ENCODE measurements at regions not wholly inside any gene's neighbourhood (a gene's known extent, or its start where the extent isn't known, plus 50 kb on each side); places are given as distances from the start of the nearest gene placed in this dataset.
"Not testable (repeated sequence)": the region's sequence is repeated elsewhere in the genome, so short reads cannot be mapped to it uniquely, and the experiment has no call there.

DNA sequence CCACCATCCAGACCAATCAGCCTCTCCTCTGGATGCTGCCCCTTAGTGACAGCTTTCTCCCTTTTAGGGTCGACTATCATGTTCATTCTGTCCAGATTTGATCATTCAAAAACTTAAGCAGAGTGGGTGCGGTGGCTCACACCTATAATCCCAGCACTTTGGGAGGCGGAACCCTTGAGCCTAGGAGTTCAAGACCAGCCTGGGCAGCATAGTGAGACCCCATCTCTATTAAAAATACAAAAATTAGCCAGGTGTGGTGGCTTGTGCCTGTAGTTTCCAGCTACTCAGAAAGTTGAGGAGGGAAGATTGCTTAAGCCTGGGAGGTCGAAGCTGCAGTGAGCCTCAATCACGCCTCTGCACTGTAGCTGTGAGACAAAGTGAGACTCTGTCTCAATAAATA is 68.3 kb upstream of the ZCCHC2 start:
- H3K4me3 ChIP-seq (ENCODE audit: low read length in 2 of 2) = no peak overlapping the region

DNA sequence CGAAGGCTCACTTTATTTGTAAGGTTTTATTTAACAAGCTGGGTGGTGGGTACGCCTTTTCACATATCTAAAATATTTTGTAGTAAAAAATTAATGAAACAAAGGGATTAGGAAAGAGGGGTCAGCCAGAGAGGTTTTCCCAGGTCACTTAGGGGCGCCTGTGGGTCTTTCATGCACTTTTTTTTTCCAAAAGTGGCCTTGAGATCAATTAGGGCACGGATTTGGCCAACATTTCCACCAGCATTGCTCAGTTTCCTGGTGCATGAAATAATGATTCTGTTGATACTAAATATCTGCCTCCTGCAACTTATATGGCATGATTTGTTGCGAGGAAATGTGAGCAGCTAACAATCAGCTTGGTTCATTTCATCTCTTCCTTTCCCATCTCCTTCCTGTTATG is 67.6 kb upstream of the ZCCHC2 start:
- no peaks in the 10 kb centered on the region for H3K36me3 ChIP-seq (ENCODE audit: control insufficient read depth in 2 of 2, insufficient read depth in 2 of 2, low read length in 2 of 2)
- H3K9ac ChIP-seq (ENCODE audit: low read length in 2 of 2) = no peak overlapping the region
- no peak overlapping the region for H3K4me3 ChIP-seq (ENCODE audit: low read length in 2 of 2)
- no peaks in the 10 kb centered on the region for H3K9me3 ChIP-seq (ENCODE audit: control insufficient read depth in 2 of 2, low read length in 2 of 2)
- H3K27me3 ChIP-seq (ENCODE audit: control insufficient read depth in 1 of 2, insufficient read depth in 2 of 2, low read length in 2 of 2) = peaks cover 0 to 2% of the 10 kb centered on the region in 2 donors
- no peaks in the 10 kb centered on the region for H3K4me1 ChIP-seq (ENCODE audit: control insufficient read depth, insufficient read depth, low read length)
- no peak overlapping the region for H3K27ac ChIP-seq (ENCODE audit: low read length)

More for the DNA sequence above, 68.3 kb upstream of the ZCCHC2 start:
- Histone ChIP-seq H3K36me3 (ENCODE audit: control insufficient read depth in 2 of 2, insufficient read depth in 2 of 2, low read length in 2 of 2) (no peaks in the 10 kb centered on the region), H3K4me1 (ENCODE audit: control insufficient read depth, insufficient read depth, low read length) (no peaks in the 10 kb centered on the region), H3K27me3 (ENCODE audit: control insufficient read depth in 1 of 2, insufficient read depth in 2 of 2, low read length in 2 of 2) (peaks cover 0 to 4% of the 10 kb centered on the region in 2 donors), H3K27ac (ENCODE audit: low read length) (no peak overlapping the region), H3K9me3 (ENCODE audit: control insufficient read depth in 2 of 2, low read length in 2 of 2) (no peaks in the 10 kb centered on the region), H3K9ac (ENCODE audit: low read length in 2 of 2) (no peak overlapping the region)

DNA sequence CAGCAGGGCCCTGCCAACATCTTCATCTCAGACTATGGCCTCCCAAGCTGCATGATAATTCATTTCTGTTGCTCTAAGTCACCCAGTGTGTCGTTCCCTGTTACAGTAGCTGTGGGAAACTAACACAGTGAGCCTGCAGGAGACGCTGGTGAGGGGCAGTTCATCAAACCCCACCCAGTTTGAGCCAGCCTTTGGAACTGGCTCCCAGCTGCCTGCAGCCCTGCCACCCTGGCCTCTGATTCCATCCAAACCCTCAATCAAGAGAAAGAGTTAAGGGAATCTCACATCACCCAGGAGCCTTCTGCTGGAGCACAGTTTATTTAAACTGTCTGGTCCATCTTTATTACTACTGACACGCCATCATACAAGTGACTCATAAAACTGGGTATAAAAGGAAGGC is 64.9 kb upstream of the ZCCHC2 start:
- Histone ChIP-seq H3K36me3 (ENCODE audit: control insufficient read depth in 2 of 2, insufficient read depth in 2 of 2, low read length in 2 of 2) (no peaks in the 10 kb centered on the region), H3K9ac (ENCODE audit: low read length in 2 of 2) (no peak overlapping the region), H3K4me1 (ENCODE audit: control insufficient read depth, insufficient read depth, low read length) (no peaks in the 10 kb centered on the region), H3K4me3 (ENCODE audit: low read length in 2 of 2) (no peak overlapping the region), H3K27ac (ENCODE audit: low read length) (no peak overlapping the region), H3K9me3 (ENCODE audit: control insufficient read depth in 2 of 2, low read length in 2 of 2) (no peaks in the 10 kb centered on the region), H3K27me3 (ENCODE audit: control insufficient read depth in 1 of 2, insufficient read depth in 2 of 2, low read length in 2 of 2) (peaks cover 0 to 2% of the 10 kb centered on the region in 2 donors)

DNA sequence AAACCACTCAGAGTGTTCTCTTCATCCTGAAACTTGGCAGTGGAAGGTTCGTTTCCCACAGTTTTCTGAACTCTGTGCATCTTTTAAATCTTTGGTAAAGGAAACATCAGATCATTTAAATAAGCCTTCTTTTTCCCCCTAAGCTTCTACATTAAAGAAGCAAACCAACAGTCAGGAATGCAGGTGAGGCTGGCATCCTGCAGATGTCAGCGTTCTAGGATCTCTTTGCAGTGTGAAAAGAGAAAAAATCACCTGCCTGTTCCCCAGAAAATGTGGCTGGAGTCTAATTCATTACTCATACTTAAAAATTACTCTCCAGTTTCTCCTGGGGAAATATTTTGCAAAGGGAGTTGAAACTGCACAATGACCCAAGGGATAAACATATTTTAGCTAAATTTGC is 64.5 kb upstream of the ZCCHC2 start:
- H3K27me3 ChIP-seq (ENCODE audit: control insufficient read depth in 1 of 2, insufficient read depth in 2 of 2, low read length in 2 of 2) = peaks cover 0 to 1% of the 10 kb centered on the region in 2 donors
- no peak overlapping the region for H3K4me3 ChIP-seq (ENCODE audit: low read length in 2 of 2)
- H3K9me3 ChIP-seq (ENCODE audit: control insufficient read depth in 2 of 2, low read length in 2 of 2) = no peaks in the 10 kb centered on the region
- H3K27ac ChIP-seq (ENCODE audit: low read length) = no peak overlapping the region
- H3K4me1 ChIP-seq (ENCODE audit: control insufficient read depth, insufficient read depth, low read length) = no peaks in the 10 kb centered on the region
- no peaks in the 10 kb centered on the region for H3K36me3 ChIP-seq (ENCODE audit: control insufficient read depth in 2 of 2, insufficient read depth in 2 of 2, low read length in 2 of 2)
- H3K9ac ChIP-seq (ENCODE audit: low read length in 2 of 2) = no peak overlapping the region

DNA sequence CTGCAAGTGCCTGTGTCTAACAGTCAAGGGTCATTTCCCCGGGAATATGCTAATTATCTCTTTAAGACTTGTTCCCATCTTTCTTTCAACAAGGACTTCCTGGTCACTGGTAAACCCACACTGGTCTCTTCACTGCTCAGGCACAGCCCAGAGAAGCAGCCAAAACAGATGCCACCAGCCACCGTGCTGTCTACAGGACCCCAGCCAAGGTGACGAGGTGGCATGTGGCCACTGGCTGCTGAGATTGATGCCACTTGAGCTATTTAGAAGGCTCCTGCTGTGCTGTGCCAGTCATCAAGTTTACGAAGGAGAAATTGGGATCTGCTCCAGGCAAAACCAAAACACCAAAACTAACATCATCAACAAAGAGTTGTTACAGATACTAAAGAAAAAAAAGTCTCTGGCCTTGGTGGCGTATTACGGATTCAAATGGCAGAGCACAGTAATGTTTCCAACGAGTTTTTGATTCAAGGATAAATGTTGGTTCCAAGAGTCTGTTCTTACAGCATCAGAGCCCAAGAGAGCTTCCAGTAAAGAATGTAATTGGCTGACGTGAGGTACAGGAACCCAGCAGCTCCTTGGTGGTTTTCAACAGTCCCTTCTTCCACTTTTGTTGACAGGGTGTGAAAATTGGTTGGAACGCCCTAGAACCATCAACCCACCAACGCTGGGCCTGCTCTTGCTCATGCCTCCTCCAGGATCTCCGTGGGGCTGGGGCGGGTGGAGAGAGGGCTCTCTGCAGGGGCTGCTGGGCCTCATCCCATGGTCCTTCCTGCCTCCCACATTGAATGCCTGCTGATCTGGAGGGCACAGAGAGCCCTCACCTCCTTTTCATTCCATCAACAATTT is 63.7 kb upstream of the ZCCHC2 start:
- Histone ChIP-seq H3K4me1 (ENCODE audit: control insufficient read depth, insufficient read depth, low read length) (no peaks in the 10 kb centered on the region), H3K27me3 (ENCODE audit: control insufficient read depth in 1 of 2, insufficient read depth in 2 of 2, low read length in 2 of 2) (no peaks in the 10 kb centered on the region), H3K4me3 (ENCODE audit: low read length in 2 of 2) (no peak overlapping the region), H3K9ac (ENCODE audit: low read length in 2 of 2) (no peak overlapping the region), H3K27ac (ENCODE audit: low read length) (no peak overlapping the region), H3K36me3 (ENCODE audit: control insufficient read depth in 2 of 2, insufficient read depth in 2 of 2, low read length in 2 of 2) (no peaks in the 10 kb centered on the region), H3K9me3 (ENCODE audit: control insufficient read depth in 2 of 2, low read length in 2 of 2) (no peaks in the 10 kb centered on the region)

DNA sequence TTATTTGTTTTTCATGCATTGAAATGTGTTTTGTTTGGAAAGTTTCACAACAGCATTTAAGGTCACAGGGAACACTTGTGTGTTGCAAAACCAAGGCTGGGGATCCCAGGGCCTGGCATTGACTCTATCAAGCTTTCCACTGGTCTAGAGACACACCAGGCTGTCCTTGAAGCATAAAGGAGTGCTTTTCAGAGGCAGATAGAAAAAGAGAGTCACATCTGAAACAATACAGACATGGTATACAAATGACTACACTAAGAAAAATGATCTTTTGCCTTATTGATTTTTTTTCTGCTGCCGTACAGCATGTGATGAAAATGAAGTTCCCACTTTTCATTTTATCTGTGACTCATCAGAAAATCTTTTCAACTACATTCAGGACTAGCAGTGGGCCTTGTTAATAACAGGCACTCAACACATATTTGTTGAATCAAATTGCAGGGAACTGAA is 61.9 kb upstream of the ZCCHC2 start:
- Histone ChIP-seq H3K9me3 (ENCODE audit: control insufficient read depth in 2 of 2, low read length in 2 of 2) (peaks cover 0 to 2% of the 10 kb centered on the region in 2 donors), H3K27ac (ENCODE audit: low read length) (no peak overlapping the region)

DNA sequence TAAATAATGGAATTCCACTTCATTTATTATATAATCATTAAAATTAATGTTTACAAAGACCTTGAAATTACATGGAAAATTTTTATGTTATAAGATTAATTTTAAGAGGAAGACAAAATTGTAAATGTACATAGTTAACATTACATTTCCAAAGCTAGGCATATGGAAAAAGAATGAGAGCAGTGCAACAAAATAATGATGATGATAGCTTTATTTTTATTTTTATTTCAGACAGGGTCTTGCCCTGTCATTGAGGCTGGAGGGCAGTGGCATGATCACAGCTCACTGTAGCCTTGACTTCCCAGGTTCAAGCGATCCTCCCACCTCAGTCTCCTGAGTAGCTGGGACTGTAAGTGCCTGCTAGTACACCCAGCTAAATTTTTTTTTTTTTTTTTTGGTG is 61.2 kb upstream of the ZCCHC2 start:
- no peak overlapping the region for H3K27ac ChIP-seq (ENCODE audit: low read length)
- H3K4me1 ChIP-seq (ENCODE audit: control insufficient read depth, insufficient read depth, low read length) = no peaks in the 10 kb centered on the region
- H3K9me3 ChIP-seq (ENCODE audit: control insufficient read depth in 2 of 2, low read length in 2 of 2) = peaks cover 0 to 2% of the 10 kb centered on the region in 2 donors
- H3K27me3 ChIP-seq (ENCODE audit: control insufficient read depth in 1 of 2, insufficient read depth in 2 of 2, low read length in 2 of 2) = no peaks in the 10 kb centered on the region
- H3K9ac ChIP-seq (ENCODE audit: low read length in 2 of 2) = no peak overlapping the region
- no peaks in the 10 kb centered on the region for H3K36me3 ChIP-seq (ENCODE audit: control insufficient read depth in 2 of 2, insufficient read depth in 2 of 2, low read length in 2 of 2)
- H3K4me3 ChIP-seq (ENCODE audit: low read length in 2 of 2) = no peak overlapping the region

More for the DNA sequence above, 61.9 kb upstream of the ZCCHC2 start:
- Histone ChIP-seq H3K27me3 (ENCODE audit: control insufficient read depth in 1 of 2, insufficient read depth in 2 of 2, low read length in 2 of 2) (no peaks in the 10 kb centered on the region), H3K9ac (ENCODE audit: low read length in 2 of 2) (no peak overlapping the region), H3K4me1 (ENCODE audit: control insufficient read depth, insufficient read depth, low read length) (no peaks in the 10 kb centered on the region), H3K4me3 (ENCODE audit: low read length in 2 of 2) (no peak overlapping the region), H3K36me3 (ENCODE audit: control insufficient read depth in 2 of 2, insufficient read depth in 2 of 2, low read length in 2 of 2) (no peaks in the 10 kb centered on the region)

DNA sequence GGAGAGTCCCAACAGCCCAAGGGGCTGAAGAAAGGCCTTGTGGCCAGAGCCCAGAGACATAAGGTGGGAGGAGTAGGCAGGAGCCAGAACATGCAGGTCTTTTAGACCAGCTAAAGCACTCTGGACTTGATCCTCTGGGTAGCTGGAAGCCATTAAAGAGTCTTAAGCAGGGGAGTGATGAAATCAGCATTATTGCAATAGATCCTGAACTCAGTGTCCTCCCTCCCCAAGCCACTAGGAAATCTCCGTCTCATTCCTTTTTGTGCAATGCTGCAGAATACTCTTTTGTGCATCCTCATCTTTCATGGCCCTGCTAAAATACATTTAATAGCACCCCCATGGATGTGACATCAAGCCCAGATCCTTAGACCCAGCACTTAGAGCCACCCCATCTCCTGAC is 58.6 kb upstream of the ZCCHC2 start:
- no peak overlapping the region for H3K4me3 ChIP-seq (ENCODE audit: low read length in 2 of 2)
- H3K9me3 ChIP-seq (ENCODE audit: control insufficient read depth in 2 of 2, low read length in 2 of 2) = peaks cover 0 to 2% of the 10 kb centered on the region in 2 donors
- no peak overlapping the region for H3K9ac ChIP-seq (ENCODE audit: low read length in 2 of 2)
- no peak overlapping the region for H3K27ac ChIP-seq (ENCODE audit: low read length)
- no peaks in the 10 kb centered on the region for H3K36me3 ChIP-seq (ENCODE audit: control insufficient read depth in 2 of 2, insufficient read depth in 2 of 2, low read length in 2 of 2)
- H3K4me1 ChIP-seq (ENCODE audit: control insufficient read depth, insufficient read depth, low read length) = no peaks in the 10 kb centered on the region
- H3K27me3 ChIP-seq (ENCODE audit: control insufficient read depth in 1 of 2, insufficient read depth in 2 of 2, low read length in 2 of 2) = no peaks in the 10 kb centered on the region

DNA sequence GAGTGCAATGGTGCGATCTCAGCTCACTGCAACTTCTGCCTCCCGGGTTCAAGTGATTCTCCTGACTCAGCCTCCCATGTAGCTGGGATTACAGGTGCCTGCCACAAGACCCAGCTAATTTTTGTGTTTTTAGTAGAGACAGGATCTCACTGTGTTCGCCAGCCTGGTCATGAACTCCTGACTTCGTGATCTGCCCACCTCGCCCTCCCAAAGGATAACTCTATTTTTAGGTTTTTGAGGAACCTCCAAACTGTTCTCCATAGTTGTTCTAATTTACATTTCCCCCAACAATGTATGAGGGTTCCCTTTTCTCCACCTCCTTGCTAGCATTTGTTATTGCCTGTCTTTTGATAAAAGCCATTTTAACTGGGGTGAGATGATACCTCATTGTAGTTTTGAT is 53.7 kb upstream of the ZCCHC2 start:
- H3K27ac ChIP-seq (ENCODE audit: low read length); H3K9ac ChIP-seq (ENCODE audit: low read length in 2 of 2); H3K27me3 ChIP-seq (ENCODE audit: control insufficient read depth in 1 of 2, insufficient read depth in 2 of 2, low read length in 2 of 2); H3K36me3 ChIP-seq (ENCODE audit: control insufficient read depth in 2 of 2, insufficient read depth in 2 of 2, low read length in 2 of 2); H3K4me3 ChIP-seq (ENCODE audit: low read length in 2 of 2); H3K4me1 ChIP-seq (ENCODE audit: control insufficient read depth, insufficient read depth, low read length); H3K9me3 ChIP-seq (ENCODE audit: control insufficient read depth in 2 of 2, low read length in 2 of 2): not testable (repeated sequence)
